ENCODE measurements at regions not wholly inside any gene's neighbourhood (a gene's known extent, or its start where the extent isn't known, plus 50 kb on each side); places are given as distances from the start of the nearest gene placed in this dataset.

DNA sequence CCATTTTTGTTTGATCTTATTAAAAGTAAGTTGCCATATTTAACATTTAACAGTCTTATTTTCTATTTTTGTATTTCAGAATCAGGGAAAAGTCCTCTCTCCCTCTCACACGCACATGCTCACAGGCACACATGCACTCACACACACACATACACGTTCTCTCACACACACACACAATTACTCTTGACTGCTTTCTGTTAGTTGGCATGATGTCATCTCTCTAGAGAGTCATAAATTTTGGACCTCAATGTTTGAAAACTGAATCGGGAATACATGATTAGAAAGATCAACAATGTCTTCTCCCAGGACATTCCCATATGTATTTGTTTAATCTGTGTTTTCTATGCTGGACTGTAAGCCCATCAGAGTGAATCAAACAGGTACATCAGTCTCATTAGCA lies 165.7 kb upstream of the AHR start:
- DNase-seq: peak; percentile 7

DNA sequence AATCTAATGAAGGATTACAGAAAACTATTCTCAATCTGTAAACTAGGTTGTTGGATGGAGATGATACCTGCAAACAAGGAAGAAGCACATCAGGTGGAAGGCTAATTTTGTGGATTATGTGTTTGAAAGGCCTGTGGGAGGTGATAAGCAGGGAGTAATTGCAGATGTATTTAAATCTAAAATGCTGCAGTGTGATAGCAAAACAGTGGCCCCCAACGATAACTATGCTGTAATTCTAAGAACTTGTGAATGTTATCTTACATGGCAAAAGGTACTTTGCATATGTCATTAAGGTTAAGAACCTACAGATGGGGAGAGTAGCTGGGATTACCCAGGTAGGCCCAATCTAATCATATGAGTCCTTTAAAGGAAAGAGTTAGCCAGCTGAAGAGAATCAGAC lies 164.5 kb upstream of the AHR start:
- DNase-seq: no peak

DNA sequence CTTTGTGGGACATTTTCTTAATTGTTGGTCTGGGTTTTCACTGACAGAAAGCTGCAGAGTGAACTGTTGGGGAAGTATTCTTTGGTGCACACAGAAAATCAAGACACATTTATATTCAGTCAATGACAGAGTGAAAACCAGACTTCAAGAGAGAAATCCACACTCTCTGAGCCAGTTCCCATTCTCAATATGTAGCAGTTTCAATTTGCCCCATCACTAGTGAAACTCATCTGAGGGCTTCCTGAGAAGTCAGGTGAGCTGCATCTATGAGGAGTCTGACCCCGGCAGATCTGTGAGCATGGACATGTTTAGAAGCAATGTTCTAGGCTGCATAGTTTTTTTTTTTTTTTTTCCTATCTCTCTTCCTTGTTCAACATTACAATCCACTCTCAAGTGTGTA lies 163.7 kb upstream of the AHR start:
- no peak for DNase-seq

DNA sequence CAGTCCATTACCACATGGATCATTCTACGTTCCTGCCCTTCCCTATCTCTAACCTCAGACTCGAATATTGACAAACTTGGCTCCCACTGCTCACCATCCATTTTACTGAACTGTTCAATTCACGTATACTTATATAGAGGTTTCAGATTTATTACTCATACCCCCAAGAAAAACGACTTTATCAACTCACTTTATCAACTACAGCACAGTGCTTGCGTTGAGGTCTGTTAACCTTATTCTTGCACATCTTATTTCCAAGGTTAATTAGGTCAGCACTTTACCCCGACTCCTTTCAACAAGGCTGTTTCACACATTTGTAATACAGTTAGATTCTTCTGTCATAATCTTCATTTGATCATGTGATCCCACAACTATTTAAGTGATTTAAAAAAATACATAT lies 162.3 kb upstream of the AHR start:
- no peak for DNase-seq

DNA sequence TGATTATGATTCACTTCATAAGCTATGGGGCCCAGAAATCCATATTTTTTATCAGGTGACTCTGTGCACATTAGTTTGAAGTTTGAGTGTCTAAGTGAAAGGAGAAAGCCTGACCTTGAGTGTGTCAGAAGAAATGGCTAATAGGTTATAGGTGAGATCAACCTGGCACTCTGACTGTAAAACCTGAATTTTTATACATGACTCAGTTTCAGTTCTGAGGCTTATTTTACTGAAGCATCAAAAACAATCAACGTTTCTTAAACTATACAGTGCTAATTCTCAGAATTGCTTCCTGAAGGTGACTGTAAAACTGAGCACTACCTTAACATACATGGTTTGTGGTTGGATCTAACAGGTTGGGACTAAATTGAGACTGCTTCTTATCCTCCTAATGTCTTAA lies 159.4 kb upstream of the AHR start:
- DNase-seq: no peak

DNA sequence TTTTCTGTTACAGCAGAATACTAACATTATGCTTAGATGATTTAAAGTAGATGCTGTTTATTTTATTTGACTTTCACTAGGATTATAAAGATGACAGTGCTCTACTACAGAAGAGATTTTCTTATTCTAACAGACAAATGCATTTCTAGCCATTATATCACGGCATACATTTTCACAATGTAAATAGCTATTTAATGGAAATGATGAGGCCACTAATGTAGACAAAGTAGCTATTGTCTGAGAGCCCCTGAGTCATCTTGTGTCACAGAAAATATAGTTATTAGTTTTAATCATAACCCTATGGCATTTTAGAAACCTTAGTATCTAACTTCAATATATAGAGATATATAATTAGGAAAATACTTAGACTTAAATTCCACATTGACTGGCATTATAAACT lies 158.0 kb upstream of the AHR start:
- DNase-seq: no peak

DNA sequence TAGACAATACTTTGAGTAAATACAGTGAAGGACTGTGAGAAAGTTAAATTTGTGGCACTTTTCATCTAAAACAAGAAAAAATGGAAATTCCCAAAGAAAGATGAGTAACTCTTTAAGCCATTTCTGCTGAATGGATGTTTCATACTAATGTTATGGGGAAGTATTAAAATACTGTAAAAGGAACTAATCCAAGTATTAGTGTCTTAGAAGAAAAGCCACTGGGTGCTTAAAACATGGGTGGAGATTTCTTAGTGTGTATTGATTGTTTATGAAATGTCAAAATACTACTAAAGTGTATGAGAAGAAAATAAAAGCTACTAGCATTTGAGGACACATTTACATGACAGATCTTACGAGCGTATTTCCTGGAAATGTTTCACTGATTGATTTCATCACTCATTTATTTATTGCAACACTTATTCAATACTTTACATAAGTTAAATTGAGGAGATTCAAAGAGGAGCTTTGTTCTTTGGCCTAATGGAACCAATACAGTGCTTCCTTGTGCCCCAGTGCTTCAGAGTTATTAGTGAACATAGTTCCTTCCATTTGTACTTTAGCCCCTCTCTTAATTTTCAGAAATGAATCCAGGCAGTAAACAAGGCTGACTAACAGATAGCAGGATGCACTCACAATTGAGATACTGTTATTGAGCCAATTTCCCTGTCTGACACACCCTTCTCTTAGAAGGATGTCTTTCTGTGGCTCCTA lies 155.5 kb upstream of the AHR start:
- DNase-seq: no peak

DNA sequence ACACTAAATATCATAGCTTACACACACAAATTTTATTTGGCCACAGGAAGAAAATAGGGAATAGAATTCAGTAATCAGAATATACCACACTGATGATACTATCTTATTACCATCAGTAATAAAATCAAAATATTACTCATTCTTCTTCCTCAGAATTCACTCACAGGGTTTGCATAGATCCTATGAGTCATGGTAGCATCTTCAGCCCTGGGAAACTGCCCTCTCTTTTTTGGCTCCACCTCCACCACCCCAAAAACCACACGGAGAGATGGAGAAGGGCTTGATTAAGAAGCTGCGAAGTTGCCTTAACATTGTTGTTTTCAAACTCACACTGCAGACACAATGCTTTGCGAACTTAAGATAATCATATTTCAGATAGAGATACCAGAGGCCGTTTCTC lies 154.1 kb upstream of the AHR start:
- no peak for DNase-seq

DNA sequence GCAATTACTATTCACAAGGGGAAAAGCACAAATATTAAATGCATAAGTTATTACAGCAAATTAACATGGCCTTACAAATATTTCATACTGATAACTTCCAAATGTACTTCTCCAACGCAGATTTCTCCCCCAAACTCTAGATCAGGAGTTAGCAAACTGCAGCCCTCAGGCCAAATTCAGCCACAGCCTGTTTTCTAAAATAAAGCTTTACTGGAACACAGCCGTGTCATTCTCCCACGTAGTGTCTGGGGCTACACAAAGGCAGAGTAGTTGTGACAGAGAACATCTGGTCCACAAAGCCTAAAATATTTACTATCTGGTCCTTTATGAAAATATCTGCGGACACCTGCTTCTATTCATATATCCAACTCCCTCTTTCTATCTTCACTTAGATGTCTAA lies 151.8 kb upstream of the AHR start:
- no peak for DNase-seq

DNA sequence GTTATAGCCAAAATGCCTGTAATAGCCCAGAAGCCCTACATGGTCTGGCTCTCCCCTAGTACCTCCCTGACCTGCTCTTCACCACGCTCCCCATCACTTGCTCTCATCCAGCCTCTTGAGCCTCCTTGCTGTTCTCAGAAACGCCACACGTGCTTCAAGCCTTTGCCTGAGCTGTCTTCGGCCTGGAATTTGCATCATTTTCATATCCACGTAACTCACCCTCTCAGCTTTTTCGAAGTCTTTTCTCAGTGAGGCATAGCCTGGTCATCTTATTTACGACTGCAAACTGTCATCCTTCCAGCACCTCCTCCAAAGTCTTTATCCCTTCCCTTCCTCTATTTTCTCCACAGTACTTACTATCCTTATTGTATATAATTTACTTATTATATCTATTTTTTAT lies 151.0 kb upstream of the AHR start:
- no peak for DNase-seq

DNA sequence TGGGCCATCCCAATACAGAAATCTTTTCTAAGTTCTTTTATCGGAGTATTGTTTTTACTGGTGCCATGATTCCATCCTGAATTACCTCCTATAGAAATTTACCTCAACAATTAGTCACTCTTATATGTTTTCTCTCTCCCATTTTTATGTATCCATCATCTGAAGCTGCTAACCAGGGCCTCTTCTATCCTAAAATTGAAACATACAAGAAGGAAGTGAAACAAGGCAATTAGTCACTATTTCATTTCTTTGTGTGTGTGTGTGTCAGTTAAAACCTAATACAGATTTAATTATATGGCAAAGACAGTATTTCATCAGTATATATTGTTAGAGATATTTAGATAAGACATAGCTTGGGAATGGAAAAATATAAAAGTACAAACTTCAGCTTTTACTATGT lies 148.4 kb upstream of the AHR start:
- no peak for DNase-seq

DNA sequence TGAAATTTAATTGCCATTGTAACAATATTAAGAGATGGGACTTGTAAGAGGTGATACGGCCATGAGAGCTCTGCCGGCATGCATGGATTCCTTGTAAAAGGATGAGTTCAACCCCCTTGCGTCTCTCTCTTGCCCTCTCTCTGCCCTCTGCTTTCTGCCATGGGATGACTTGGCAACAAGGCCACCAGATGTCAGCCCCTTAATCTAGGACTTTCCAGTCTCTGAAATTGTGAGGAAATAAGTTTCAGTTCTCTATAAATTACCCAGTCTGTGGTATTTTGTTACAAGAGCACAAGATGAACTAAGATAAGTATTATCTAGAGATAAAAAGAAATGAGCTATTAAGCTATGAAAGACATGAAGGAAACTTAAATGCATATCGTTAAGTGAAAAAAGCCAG lies 145.7 kb upstream of the AHR start:
- DNase-seq: no peak

DNA sequence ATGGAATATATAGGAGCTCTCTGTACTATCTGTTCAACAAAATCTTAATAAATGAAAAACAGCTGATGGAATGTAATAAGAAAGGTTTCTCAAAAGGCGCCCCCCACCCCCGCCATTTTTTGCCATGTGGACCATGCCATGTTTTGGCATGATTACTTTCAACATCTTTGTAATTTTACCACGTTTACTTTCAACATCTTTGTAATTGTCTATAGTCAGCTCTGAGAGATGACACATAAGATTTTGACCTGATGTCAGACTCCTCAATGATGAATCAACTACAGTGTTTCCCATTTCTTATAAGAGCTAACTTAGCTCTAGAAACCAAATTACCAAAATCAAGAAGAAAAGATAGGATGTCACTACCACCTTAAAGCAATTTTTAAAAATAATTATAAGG lies 144.9 kb upstream of the AHR start:
- DNase-seq: no peak

DNA sequence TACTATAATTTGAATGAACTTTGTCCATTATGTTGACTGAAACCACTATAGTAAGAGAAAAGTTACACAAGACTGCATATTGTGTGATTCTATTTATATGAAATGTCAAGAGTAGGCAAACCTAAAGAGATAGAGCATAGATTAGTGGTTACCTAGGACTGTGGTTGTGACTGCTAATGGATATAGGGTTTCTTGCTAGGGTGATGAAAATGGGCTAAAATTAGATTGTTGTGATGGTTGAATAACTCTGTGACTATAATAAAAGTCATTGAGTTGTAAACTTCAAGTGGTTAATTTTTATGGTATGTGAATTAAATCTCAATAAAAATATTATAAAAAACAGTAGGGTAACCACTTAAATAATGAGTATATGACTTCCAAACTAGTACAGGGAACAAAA lies 142.9 kb upstream of the AHR start:
- no peak for DNase-seq

DNA sequence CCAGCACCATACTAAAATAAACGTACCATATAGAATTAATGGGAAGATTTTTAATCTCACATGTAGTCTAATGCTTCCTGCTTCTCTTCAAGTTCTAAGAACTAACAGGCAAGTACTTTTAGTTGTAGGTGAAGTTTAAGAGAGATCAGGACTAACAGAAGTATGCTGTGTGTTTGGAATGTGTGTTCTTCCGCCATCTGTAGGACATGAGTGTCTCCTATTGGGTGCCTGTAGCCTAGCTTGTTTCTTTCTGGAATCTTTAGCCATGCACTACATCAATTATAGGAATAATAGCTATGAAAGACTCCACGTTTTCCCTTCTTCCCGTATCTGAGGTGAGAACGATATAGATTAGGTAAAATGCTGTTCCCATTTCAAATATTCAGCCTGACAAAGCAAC lies 140.2 kb upstream of the AHR start:
- no peak for DNase-seq

DNA sequence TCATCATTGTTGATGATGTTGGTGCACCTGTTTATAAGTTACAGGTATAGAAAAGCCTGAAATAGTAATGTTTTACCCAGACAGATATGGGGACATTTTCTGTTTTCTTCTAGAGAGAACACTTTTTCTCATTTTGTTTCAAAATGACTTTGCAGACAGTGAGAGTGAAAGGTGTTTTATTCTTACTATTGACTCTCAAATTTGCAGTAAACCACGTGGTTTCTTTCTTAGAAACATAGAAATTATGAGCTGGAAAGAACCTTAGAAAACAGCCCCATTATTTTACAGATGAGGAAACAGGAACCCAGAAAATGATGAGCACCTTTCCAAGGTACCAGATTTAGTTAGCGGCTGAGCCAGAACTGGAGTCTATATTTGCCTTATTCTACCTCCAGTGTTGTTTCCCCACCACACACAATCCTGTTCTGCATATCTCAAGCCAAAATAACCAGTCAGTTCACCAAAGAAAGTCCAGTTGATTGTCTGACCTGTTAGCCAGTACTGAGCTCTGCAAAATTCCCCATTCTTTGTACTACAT lies 138.9 kb upstream of the AHR start:
- no peak for DNase-seq

DNA sequence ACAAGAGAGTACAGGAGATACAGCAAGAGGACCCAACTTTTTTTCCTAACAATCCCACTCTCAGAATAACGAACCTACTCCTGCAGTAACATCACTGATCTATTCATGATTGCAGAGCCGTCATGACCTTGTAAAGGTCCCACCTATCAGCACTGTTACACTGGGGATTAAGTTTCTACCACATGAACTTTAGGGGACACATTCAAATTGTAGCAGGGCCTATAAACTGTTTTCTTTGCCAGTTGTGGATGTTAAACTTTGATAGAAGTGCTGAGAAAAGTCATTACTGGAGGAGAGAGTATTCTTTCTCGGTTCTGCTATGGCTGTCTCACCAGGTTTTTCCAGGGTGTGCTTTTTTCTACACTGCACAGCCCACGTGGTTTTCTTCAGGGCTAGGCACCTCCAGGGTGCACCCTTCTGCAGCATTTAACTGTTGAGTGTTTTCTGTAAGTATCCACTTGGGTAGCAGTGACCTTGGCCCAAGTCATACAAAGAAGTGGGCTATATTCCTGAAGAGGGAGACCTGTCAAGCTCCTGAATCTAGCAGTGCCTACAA lies 131.6 kb upstream of the AHR start:
- no peak for DNase-seq

DNA sequence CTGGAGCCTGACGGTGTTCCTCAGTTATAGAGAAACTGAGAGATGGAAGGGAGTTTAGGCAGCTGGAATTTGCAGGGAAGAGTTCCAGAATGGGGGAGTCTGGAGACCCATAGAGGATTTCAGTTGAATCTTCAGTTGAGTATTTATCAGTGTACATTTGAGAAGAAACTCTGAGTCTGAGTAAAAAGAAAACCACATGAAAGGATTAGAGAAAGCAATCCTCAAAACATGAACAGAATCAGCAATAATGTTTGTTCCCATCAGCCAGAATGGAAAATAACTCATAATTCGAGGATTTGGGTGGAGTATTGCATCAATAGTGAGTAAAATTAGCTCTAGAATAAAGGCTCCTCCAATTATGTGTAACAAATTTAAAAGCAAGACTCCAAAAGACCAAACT lies 130.0 kb upstream of the AHR start:
- no peak for DNase-seq

DNA sequence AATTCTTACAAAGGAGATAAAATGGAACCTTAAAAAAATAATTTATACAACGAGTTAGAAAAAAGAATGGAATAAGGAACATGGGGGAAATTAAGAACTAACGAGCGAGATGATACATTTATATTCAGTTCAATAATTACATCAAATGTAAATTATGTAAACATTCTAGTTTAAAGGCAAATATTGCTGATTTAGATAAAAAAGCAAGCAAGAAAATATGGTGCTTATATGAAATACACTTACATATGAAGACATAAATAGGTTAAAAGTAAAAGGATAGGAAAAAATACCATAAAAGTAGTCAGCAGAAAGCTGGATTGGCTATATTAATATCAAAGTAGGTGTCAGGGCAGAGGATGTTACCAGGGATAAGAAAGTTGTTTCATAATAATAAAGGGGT lies 127.0 kb upstream of the AHR start:
- no peak for DNase-seq

DNA sequence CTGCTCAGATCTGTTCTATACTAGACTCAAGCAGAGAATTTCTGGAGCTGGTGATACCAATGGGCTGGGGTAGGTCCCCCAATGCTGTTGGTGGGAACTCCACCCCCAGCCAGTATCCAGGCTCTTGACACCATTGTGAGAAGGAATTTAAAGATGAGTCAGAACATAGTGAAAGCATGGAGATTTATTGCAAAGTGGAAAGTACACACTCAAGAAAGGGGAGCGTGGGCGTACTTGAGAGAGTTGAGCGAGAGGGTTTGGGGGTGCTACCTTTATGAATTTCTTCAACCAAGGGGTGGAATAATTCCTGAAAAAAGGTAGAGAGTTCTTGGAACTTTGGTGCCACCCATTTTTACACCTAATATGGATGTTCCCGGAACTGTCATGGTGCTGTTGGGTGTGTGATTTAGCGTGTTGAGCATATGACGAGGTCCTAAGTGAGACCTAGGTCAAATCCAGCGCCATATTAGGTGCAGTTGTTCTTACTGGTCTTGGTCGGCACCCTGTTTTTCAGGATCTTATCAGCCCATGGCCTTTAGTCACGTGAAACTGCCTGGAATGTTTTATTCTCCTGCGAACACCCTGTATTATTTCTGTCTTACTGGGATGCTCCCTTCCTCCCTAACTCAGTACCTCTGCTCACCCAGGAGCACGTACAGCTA lies 122.0 kb upstream of the AHR start:
- no peak for DNase-seq

DNA sequence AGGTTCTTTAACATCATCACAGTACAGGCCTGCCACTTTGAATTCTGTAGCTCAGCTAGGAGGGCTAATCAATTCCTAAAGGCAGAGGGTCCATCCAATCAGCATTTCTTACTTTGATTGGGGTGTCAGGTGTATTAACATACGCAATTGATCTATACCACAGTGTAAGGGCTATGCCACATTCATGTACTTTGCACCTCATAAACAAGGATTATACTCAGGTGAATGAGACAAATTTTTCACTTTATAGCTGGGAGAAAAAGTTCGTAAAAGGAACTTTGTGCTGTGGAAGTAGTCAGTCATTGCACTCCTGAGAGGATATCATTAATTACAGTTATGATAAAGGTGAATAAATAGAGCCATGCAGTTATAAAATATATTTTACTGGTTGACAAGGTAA lies 119.9 kb upstream of the AHR start:
- no peak for DNase-seq

DNA sequence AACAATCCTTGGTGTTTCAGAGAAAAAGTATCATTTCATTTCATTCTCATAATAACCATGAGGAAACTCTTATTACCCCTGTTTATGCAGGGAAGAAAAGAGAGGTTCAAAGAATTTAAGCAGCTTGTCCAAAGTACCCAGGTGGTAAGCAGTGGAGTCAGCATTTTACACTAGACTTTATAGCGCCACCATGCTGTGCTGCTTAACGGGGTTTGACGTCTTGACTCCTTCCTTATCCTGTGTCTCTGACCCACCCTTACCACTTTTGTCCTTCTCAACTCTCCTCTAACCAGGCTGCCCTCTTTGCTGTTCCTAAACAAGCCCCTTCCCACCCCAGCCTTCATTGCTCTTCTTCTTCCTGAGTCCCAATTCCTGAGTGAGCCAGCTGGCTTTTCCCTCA lies 117.0 kb upstream of the AHR start:
- DNase-seq: no peak

DNA sequence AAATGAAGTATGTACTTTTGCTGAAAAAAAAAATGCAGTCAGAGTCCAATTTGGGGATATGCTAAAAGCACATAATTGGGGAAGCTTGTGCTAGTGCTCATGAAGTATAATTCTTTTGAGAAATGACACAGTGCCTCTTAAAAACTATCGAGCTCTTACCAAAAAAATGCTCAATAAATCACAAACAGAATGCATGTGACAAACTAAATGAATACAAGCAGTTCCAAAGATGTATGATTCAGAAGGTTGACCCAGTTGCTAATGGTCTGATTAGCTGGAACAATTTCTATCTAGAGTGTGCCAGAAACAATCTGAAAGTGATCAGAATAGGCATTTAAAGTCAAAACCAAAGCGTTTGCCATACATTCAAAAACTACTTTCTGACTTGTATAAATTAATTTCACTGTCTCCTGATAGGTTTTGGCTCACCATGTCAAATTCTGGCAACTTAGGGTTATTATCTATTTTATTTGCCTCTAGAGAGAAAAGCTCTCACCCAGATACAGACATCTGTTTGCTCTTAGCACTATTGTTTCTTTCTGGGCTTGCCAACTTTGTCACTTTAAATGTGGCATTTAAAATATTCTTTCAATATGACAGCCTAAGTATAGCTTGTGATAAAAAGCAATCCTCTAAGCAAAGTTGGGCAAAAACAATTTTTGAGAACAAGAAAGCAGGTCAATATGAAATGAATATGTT lies 114.7 kb upstream of the AHR start:
- no peak for DNase-seq

Data from NCI-H1436 (cell line).